Dendritic cell treated with granulocyte-macrophage colony-stimulating factor and Interleukin-4, amounts not matched to agents 40 ng/mL and 50 ng/mL, for 4 days (primary cell): ENCODE measurements at regions not wholly inside any gene's neighbourhood (a gene's known extent, or its start where the extent isn't known, plus 50 kb on each side); places are given as distances from the start of the nearest gene placed in this dataset.

Source experiments
- H3K27ac Mint-ChIP-seq: one replicate; pipeline ENCODE4 v1.8.0; 2022; ENCODE audit warnings: mild to moderate bottlenecking, mixed read lengths
- H3K27me3 Mint-ChIP-seq: one replicate; pipeline ENCODE4 v1.8.0; 2022; ENCODE audit warnings: mild to moderate bottlenecking, mixed read lengths
- H3K36me3 Mint-ChIP-seq: one replicate; pipeline ENCODE4 v1.8.0; 2022; ENCODE audit warnings: low read depth, mixed read lengths
- H3K4me1 Mint-ChIP-seq: one replicate; pipeline ENCODE4 v1.8.0; 2022; ENCODE audit warnings: low read depth, mixed read lengths
- H3K4me3 Mint-ChIP-seq: one replicate; pipeline ENCODE4 v1.8.0; 2022; ENCODE audit warnings: mild to moderate bottlenecking, moderate library complexity, mixed read lengths
- H3K9me3 Mint-ChIP-seq: one replicate; pipeline ENCODE4 v1.8.0; 2022; ENCODE audit warnings: mixed read lengths
- intact Hi-C: fragments of 100-400 bp; cut with micrococcal nuclease; formaldehyde crosslinking; loops from one replicate; pipeline ENCODE4 v1.15.0; 2022

DNA sequence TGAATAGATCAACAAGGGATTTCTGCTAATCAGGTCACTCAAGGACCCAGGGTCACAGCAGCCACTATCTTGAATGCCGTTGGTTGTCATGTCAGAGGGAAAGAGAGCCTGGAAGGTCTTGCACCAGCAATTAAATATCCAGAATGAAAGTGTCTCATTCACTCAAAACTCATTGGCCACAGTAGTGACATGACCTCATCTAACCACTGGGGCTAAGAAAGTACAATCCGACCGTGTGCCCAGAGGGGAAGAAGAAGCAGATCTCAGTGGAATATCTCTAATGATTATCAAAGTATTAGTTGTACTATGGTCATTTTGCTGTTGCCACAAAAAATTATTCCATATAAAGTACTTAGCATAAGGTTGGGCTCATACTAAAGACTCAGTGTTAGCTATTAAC is 210.0 kb downstream of the QDPR start:
- H3K4me1 Mint-ChIP-seq = no peaks in the 10 kb centered on the region
- intact Hi-C loops = no loop called here
- no peak overlapping the region for H3K4me3 Mint-ChIP-seq
- no peaks in the 10 kb centered on the region for H3K9me3 Mint-ChIP-seq
- no peaks in the 10 kb centered on the region for H3K36me3 Mint-ChIP-seq
- H3K27ac Mint-ChIP-seq = no peak overlapping the region
- no peaks in the 10 kb centered on the region for H3K27me3 Mint-ChIP-seq

GRCh38 chr4:17301266-17301665 is 210.6 kb downstream of the QDPR start:
- Mint-ChIP-seq H3K4me1 (no peaks in the 10 kb centered on the region), H3K36me3 (no peaks in the 10 kb centered on the region), H3K9me3 (no peaks in the 10 kb centered on the region), H3K27me3 (no peaks in the 10 kb centered on the region), H3K4me3 (no peak overlapping the region), H3K27ac (no peak overlapping the region)
- intact Hi-C loops = no loop called here

GRCh38 chr4:17296921-17297890 is 214.7 kb downstream of the QDPR start:
- Mint-ChIP-seq H3K27ac (no peak overlapping the region), H3K9me3 (no peaks in the 10 kb centered on the region), H3K36me3 (no peaks in the 10 kb centered on the region), H3K4me1 (no peaks in the 10 kb centered on the region), H3K4me3 (no peak overlapping the region), H3K27me3 (no peaks in the 10 kb centered on the region)
- intact Hi-C loops = no loop called here

DNA sequence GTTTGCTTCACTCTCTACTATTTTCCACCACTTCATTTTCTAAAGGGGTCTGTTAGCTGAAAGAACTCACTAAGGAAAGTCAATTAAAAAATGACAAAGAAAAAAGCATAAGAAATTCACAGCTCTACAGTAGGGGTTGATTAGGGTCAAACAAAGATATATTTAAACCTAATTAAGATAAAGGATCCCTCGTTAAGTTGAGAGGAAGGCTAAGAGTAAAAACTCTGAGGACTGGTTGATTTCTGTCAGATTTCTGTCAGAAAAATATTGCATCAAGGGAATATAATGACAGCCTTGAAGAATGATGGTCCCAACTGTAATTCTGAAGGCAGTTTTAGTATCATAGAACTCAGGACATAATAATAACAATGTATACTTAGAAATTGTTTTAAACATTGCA is 218.0 kb downstream of the QDPR start:
- Mint-ChIP-seq H3K4me1 (no peaks in the 10 kb centered on the region), H3K9me3 (no peaks in the 10 kb centered on the region), H3K36me3 (no peaks in the 10 kb centered on the region), H3K27me3 (no peaks in the 10 kb centered on the region), H3K4me3 (no peak overlapping the region), H3K27ac (no peak overlapping the region)
- intact Hi-C loops = no loop called here

DNA sequence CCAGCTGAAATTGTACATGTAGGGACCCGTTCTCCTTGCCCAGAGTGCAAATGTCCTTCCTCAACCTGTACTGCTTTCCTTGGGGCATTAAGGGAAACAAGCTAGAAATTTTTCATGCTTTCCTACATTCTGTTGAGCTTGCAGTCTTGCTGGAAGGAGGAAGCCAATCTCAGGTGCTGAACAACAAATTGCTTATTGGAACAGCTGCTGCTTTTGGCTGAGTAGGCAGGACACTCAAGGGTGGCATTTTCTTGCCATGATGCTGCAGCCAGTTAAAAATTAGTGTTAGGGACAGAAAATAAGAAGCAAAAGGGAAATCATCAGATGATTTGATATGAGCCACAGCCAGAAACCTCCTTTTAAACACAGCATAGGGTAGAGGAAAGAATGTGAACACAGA is 223.7 kb downstream of the QDPR start:
- Mint-ChIP-seq H3K9me3 (no peaks in the 10 kb centered on the region), H3K27ac (no peak overlapping the region), H3K36me3 (no peaks in the 10 kb centered on the region), H3K4me3 (no peak overlapping the region), H3K4me1 (no peaks in the 10 kb centered on the region), H3K27me3 (no peaks in the 10 kb centered on the region)
- intact Hi-C loops = no loop called here

- Mint-ChIP-seq H3K27me3 (no peaks in the 10 kb centered on the region), H3K9me3 (no peaks in the 10 kb centered on the region), H3K4me3 (no peak overlapping the region), H3K36me3 (no peaks in the 10 kb centered on the region), H3K27ac (no peak overlapping the region), H3K4me1 (no peaks in the 10 kb centered on the region)
- intact Hi-C loops = no loop called here
These were observed 225.0 kb downstream of the QDPR start for GRCh38 chr4:17286752-17287460.

DNA sequence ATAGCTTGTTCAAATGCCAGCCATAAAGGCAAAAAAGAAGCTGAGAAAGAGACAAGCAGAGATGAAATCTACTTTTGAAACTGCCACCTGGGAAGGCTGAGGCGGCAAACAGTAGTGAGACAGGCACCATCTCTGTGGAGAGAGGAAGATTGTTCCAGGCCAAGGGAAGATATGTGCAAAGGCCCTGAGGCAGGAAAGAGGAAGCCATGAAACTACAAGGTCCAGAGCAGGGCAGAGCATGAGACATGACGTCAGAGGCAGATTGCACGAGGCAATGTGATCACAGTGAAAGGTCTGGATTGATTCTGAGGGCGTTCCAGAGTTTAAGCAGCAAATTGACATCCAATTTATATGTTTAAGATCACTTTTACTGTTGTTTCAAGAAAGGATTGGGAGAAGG is 226.1 kb downstream of the QDPR start:
- Mint-ChIP-seq H3K27me3 (no peaks in the 10 kb centered on the region), H3K4me1 (no peaks in the 10 kb centered on the region), H3K36me3 (no peaks in the 10 kb centered on the region), H3K4me3 (no peak overlapping the region), H3K9me3 (no peaks in the 10 kb centered on the region), H3K27ac (no peak overlapping the region)
- intact Hi-C loops = no loop called here

- intact Hi-C loops = no loop called here
- no peak overlapping the region for H3K27ac Mint-ChIP-seq
- no peaks in the 10 kb centered on the region for H3K36me3 Mint-ChIP-seq
- no peaks in the 10 kb centered on the region for H3K27me3 Mint-ChIP-seq
- no peaks in the 10 kb centered on the region for H3K9me3 Mint-ChIP-seq
- no peaks in the 10 kb centered on the region for H3K4me1 Mint-ChIP-seq
- no peak overlapping the region for H3K4me3 Mint-ChIP-seq
These were observed 227.3 kb downstream of the QDPR start for GRCh38 chr4:17284323-17285175.

GRCh38 chr4:17283832-17284231 is 228.1 kb downstream of the QDPR start:
- Mint-ChIP-seq H3K4me1 (no peaks in the 10 kb centered on the region), H3K27ac (no peak overlapping the region), H3K9me3 (no peaks in the 10 kb centered on the region), H3K4me3 (no peak overlapping the region), H3K36me3 (no peaks in the 10 kb centered on the region), H3K27me3 (no peaks in the 10 kb centered on the region)
- intact Hi-C loops = no loop called here

DNA sequence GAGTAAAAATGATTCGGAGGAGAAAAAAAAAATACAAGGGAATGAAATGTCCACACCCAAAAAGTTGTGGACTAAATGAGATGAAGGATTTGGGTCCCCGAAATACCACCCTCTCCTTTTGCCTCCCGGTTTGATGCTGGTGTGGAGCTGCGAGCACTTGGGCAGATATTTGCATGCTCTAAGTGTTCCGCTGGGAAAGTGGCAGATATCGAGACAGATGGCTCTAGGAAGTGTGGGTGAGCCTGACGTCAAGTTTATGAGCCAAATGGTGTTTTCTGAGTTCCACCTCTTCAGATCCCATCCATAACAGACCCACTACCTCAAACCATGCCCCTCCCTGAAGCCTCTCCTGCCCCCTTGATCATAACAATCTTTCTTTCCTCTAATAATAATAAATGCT is 228.6 kb downstream of the QDPR start:
- H3K4me3 Mint-ChIP-seq = no peak overlapping the region
- no peaks in the 10 kb centered on the region for H3K36me3 Mint-ChIP-seq
- H3K9me3 Mint-ChIP-seq = no peaks in the 10 kb centered on the region
- H3K27me3 Mint-ChIP-seq = no peaks in the 10 kb centered on the region
- H3K27ac Mint-ChIP-seq = no peak overlapping the region
- intact Hi-C loops = no loop called here
- no peaks in the 10 kb centered on the region for H3K4me1 Mint-ChIP-seq

GRCh38 chr4:17280261-17281018 is 231.4 kb downstream of the QDPR start:
- H3K4me1 Mint-ChIP-seq = no peaks in the 10 kb centered on the region
- no peak overlapping the region for H3K4me3 Mint-ChIP-seq
- H3K9me3 Mint-ChIP-seq = no peaks in the 10 kb centered on the region
- H3K27ac Mint-ChIP-seq = no peak overlapping the region
- intact Hi-C loops = no loop called here
- no peaks in the 10 kb centered on the region for H3K27me3 Mint-ChIP-seq
- no peaks in the 10 kb centered on the region for H3K36me3 Mint-ChIP-seq

DNA sequence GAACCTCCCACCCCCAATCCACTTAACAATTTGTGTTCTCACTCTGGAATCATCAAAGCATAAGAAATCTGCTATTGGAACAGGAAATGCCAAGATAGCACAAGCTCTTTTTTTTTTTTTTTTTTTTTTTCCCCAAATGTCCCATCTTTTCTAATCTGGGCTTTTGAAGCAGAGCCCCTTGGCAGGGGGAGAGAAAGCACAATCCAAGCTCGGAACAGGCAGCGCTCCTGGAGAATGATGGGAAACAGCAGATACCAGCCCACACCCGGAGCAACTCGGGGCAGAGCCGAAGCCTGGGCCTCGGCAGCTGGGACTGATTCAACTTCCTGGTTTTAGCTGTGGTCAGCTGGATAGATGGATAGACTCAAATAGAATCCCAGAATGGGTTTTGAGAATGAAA is 235.1 kb downstream of the QDPR start:
- Mint-ChIP-seq H3K9me3 (no peaks in the 10 kb centered on the region), H3K4me1 (no peaks in the 10 kb centered on the region), H3K36me3 (no peaks in the 10 kb centered on the region), H3K27me3 (no peaks in the 10 kb centered on the region), H3K4me3 (no peak overlapping the region), H3K27ac (no peak overlapping the region)
- intact Hi-C loops = no loop called here

DNA sequence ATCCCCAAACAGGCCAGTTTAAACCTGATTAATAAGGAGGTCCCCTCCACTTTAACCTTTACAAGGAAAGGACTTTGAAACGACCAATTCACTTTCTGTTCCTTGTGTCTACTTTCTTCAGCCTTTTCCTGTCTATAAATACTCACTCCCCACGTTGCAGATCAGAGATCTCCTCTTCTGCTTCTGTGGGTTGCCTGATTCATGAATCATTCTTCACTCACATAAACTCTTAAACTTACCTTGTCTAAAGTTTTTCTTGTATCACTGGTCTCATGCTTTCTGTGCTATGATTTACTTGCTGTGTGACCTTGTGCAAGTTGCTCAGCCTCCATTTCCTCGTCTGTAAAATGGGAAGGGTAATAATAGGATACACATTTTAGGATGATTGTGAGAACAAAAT is 236.1 kb downstream of the QDPR start:
- Mint-ChIP-seq H3K4me1 (no peaks in the 10 kb centered on the region), H3K27ac (no peak overlapping the region), H3K9me3 (no peaks in the 10 kb centered on the region), H3K36me3 (no peaks in the 10 kb centered on the region), H3K27me3 (no peaks in the 10 kb centered on the region), H3K4me3 (no peak overlapping the region)
- intact Hi-C loops = no loop called here
